ENCODE measurements at regions not wholly inside any gene's neighbourhood (a gene's known extent, or its start where the extent isn't known, plus 50 kb on each side); places are given as distances from the start of the nearest gene placed in this dataset.

GRCh38 chr22:48366591-48366990 is 1461.1 kb downstream of the BRD1 start:
- no peak for DNase-seq (ENCODE audit: low read depth, low spot score)

- no peak for DNase-seq (ENCODE audit: low read depth, low spot score)
These were observed 1461.6 kb downstream of the BRD1 start for GRCh38 chr22:48366056-48366455.

GRCh38 chr22:48365386-48365785 is 1462.3 kb downstream of the BRD1 start:
- no peak for DNase-seq (ENCODE audit: low read depth, low spot score)

GRCh38 chr22:48362721-48363404 is 1464.8 kb downstream of the BRD1 start:
- DNase-seq (ENCODE audit: low read depth, low spot score) = no peak

GRCh38 chr22:48361099-48361639 is 1466.5 kb downstream of the BRD1 start:
- no peak for DNase-seq (ENCODE audit: low read depth, low spot score)

- no peak for DNase-seq (ENCODE audit: low read depth, low spot score)
These were observed 1468.1 kb downstream of the BRD1 start for GRCh38 chr22:48359613-48359965.

- no peak for DNase-seq (ENCODE audit: low read depth, low spot score)
These were observed 1468.6 kb downstream of the BRD1 start for GRCh38 chr22:48358886-48359612.

GRCh38 chr22:48357961-48358360 is 1469.7 kb downstream of the BRD1 start:
- DNase-seq (ENCODE audit: low read depth, low spot score) = no peak

- DNase-seq (ENCODE audit: low read depth, low spot score) = no peak
These were observed 1470.5 kb downstream of the BRD1 start for GRCh38 chr22:48357196-48357595.

GRCh38 chr22:48356731-48357130 is 1470.9 kb downstream of the BRD1 start:
- DNase-seq (ENCODE audit: low read depth, low spot score) = no peak

GRCh38 chr22:48354096-48354495 is 1473.6 kb downstream of the BRD1 start:
- DNase-seq (ENCODE audit: low read depth, low spot score) = no peak

- no peak for DNase-seq (ENCODE audit: low read depth, low spot score)
These were observed 1474.3 kb downstream of the BRD1 start for GRCh38 chr22:48353116-48353947.

- no peak for DNase-seq (ENCODE audit: low read depth, low spot score)
These were observed 1475.4 kb downstream of the BRD1 start for GRCh38 chr22:48352086-48352911.

GRCh38 chr22:48351376-48352085 is 1476.1 kb downstream of the BRD1 start:
- no peak for DNase-seq (ENCODE audit: low read depth, low spot score)

- DNase-seq (ENCODE audit: low read depth, low spot score) = no peak
These were observed 1477.2 kb downstream of the BRD1 start for GRCh38 chr22:48350456-48350855.

GRCh38 chr22:48348855-48349254 is 1478.8 kb downstream of the BRD1 start:
- no peak for DNase-seq (ENCODE audit: low read depth, low spot score)

- no peak for DNase-seq (ENCODE audit: low read depth, low spot score)
These were observed 1480.4 kb downstream of the BRD1 start for GRCh38 chr22:48347311-48347710.

GRCh38 chr22:48346911-48347310 is 1480.8 kb downstream of the BRD1 start:
- DNase-seq (ENCODE audit: low read depth, low spot score) = no peak

GRCh38 chr22:48346311-48346710 is 1481.4 kb downstream of the BRD1 start:
- no peak for DNase-seq (ENCODE audit: low read depth, low spot score)

- DNase-seq (ENCODE audit: low read depth, low spot score) = no peak
These were observed 1482.0 kb downstream of the BRD1 start for GRCh38 chr22:48345631-48346030.

GRCh38 chr22:48343461-48343860 is 1484.2 kb downstream of the BRD1 start:
- no peak for DNase-seq (ENCODE audit: low read depth, low spot score)
